ENCODE measurements at regions not wholly inside any gene's neighbourhood (a gene's known extent, or its start where the extent isn't known, plus 50 kb on each side); places are given as distances from the start of the nearest gene placed in this dataset.
A peak's percentile ranks its signal among the peaks of the same experiment; 100 is the strongest.

GRCh38 chr15:39208187-39208586 is 372.7 kb upstream of the THBS1 start:
- Histone ChIP-seq H3K27me3 (ENCODE audit: control insufficient read depth, insufficient read depth, low read length) (no peaks in the 10 kb centered on the region), H3K9ac (ENCODE audit: low read depth, low read length) (no peak overlapping the region), H3K4me2 (ENCODE audit: low read length) (no peak overlapping the region), H3K36me3 (ENCODE audit: insufficient read depth, low read length) (no peaks in the 10 kb centered on the region), H3K9me3 (replicated peaks; ENCODE audit: low read length) (peaks cover 8% of the 10 kb centered on the region), H3K4me1 (ENCODE audit: control insufficient read depth, insufficient read depth, low read length) (peaks cover 23% of the 10 kb centered on the region), H3K4me3 (ENCODE audit: low read length) (no peak overlapping the region)

- H3K36me3 ChIP-seq (ENCODE audit: insufficient read depth, low read length): no peaks in the 10 kb centered on the region
- no peak overlapping the region for H3K4me3 ChIP-seq (ENCODE audit: low read length)
- peaks cover 16% of the 10 kb centered on the region for H3K4me1 ChIP-seq (ENCODE audit: control insufficient read depth, insufficient read depth, low read length)
- no peak overlapping the region for H3K4me2 ChIP-seq (ENCODE audit: low read length)
- H3K9me3 ChIP-seq (replicated peaks; ENCODE audit: low read length): peaks cover 8% of the 10 kb centered on the region
- no peak overlapping the region for H3K9ac ChIP-seq (ENCODE audit: low read depth, low read length)
- no peaks in the 10 kb centered on the region for H3K27me3 ChIP-seq (ENCODE audit: control insufficient read depth, insufficient read depth, low read length)
These were observed 371.2 kb upstream of the THBS1 start for GRCh38 chr15:39209548-39210211.

GRCh38 chr15:39211108-39211979 is 369.5 kb upstream of the THBS1 start:
- Histone ChIP-seq H3K9ac (ENCODE audit: low read depth, low read length) (no peak overlapping the region), H3K4me1 (ENCODE audit: control insufficient read depth, insufficient read depth, low read length) (peaks cover 12% of the 10 kb centered on the region), H3K4me2 (ENCODE audit: low read length) (no peak overlapping the region), H3K27me3 (ENCODE audit: control insufficient read depth, insufficient read depth, low read length) (no peaks in the 10 kb centered on the region), H3K9me3 (replicated peaks; ENCODE audit: low read length) (peaks cover 8% of the 10 kb centered on the region), H3K4me3 (ENCODE audit: low read length) (no peak overlapping the region), H3K36me3 (ENCODE audit: insufficient read depth, low read length) (no peaks in the 10 kb centered on the region)

GRCh38 chr15:39213385-39213840 is 367.5 kb upstream of the THBS1 start:
- H3K9ac ChIP-seq (ENCODE audit: low read depth, low read length): peak overlapping the region; percentile 36
- no peaks in the 10 kb centered on the region for H3K36me3 ChIP-seq (ENCODE audit: insufficient read depth, low read length)
- H3K27me3 ChIP-seq (ENCODE audit: control insufficient read depth, insufficient read depth, low read length): no peaks in the 10 kb centered on the region
- H3K4me2 ChIP-seq (ENCODE audit: low read length): no peak overlapping the region
- H3K9me3 ChIP-seq (replicated peaks; ENCODE audit: low read length): peaks cover 8% of the 10 kb centered on the region
- H3K4me3 ChIP-seq (ENCODE audit: low read length): no peak overlapping the region
- peaks cover 12% of the 10 kb centered on the region for H3K4me1 ChIP-seq (ENCODE audit: control insufficient read depth, insufficient read depth, low read length)

- Histone ChIP-seq H3K36me3 (ENCODE audit: insufficient read depth, low read length) (no peaks in the 10 kb centered on the region), H3K9ac (ENCODE audit: low read depth, low read length) (no peak overlapping the region), H3K9me3 (replicated peaks; ENCODE audit: low read length) (peaks cover 14% of the 10 kb centered on the region), H3K4me1 (ENCODE audit: control insufficient read depth, insufficient read depth, low read length) (peaks cover 12% of the 10 kb centered on the region), H3K4me3 (ENCODE audit: low read length) (no peak overlapping the region), H3K27me3 (ENCODE audit: control insufficient read depth, insufficient read depth, low read length) (no peaks in the 10 kb centered on the region), H3K4me2 (ENCODE audit: low read length) (no peak overlapping the region)
These were observed 365.9 kb upstream of the THBS1 start for GRCh38 chr15:39215015-39215414.

GRCh38 chr15:39216816-39217215 is 364.1 kb upstream of the THBS1 start:
- no peak overlapping the region for H3K4me3 ChIP-seq (ENCODE audit: low read length)
- no peaks in the 10 kb centered on the region for H3K27me3 ChIP-seq (ENCODE audit: control insufficient read depth, insufficient read depth, low read length)
- H3K4me1 ChIP-seq (ENCODE audit: control insufficient read depth, insufficient read depth, low read length): peaks cover 12% of the 10 kb centered on the region
- no peaks in the 10 kb centered on the region for H3K36me3 ChIP-seq (ENCODE audit: insufficient read depth, low read length)
- H3K9ac ChIP-seq (ENCODE audit: low read depth, low read length): no peak overlapping the region
- no peak overlapping the region for H3K4me2 ChIP-seq (ENCODE audit: low read length)
- H3K9me3 ChIP-seq (replicated peaks; ENCODE audit: low read length): peaks cover 8% of the 10 kb centered on the region

GRCh38 chr15:39219608-39220007 is 361.3 kb upstream of the THBS1 start:
- peaks cover 6% of the 10 kb centered on the region for H3K9me3 ChIP-seq (replicated peaks; ENCODE audit: low read length)
- no peaks in the 10 kb centered on the region for H3K36me3 ChIP-seq (ENCODE audit: insufficient read depth, low read length)
- no peak overlapping the region for H3K4me3 ChIP-seq (ENCODE audit: low read length)
- no peak overlapping the region for H3K4me2 ChIP-seq (ENCODE audit: low read length)
- no peaks in the 10 kb centered on the region for H3K4me1 ChIP-seq (ENCODE audit: control insufficient read depth, insufficient read depth, low read length)
- no peaks in the 10 kb centered on the region for H3K27me3 ChIP-seq (ENCODE audit: control insufficient read depth, insufficient read depth, low read length)
- no peak overlapping the region for H3K9ac ChIP-seq (ENCODE audit: low read depth, low read length)

GRCh38 chr15:39226169-39226937 is 354.5 kb upstream of the THBS1 start:
- Histone ChIP-seq H3K36me3 (ENCODE audit: insufficient read depth, low read length) (no peaks in the 10 kb centered on the region), H3K27me3 (ENCODE audit: control insufficient read depth, insufficient read depth, low read length) (no peaks in the 10 kb centered on the region), H3K4me1 (ENCODE audit: control insufficient read depth, insufficient read depth, low read length) (peaks cover 16% of the 10 kb centered on the region), H3K4me3 (ENCODE audit: low read length) (no peak overlapping the region), H3K4me2 (ENCODE audit: low read length) (no peak overlapping the region), H3K9ac (ENCODE audit: low read depth, low read length) (no peak overlapping the region), H3K9me3 (replicated peaks; ENCODE audit: low read length) (no peaks in the 10 kb centered on the region)

- Histone ChIP-seq H3K9me3 (replicated peaks; ENCODE audit: low read length) (no peaks in the 10 kb centered on the region), H3K4me2 (ENCODE audit: low read length) (no peak overlapping the region), H3K4me3 (ENCODE audit: low read length) (no peak overlapping the region), H3K27me3 (ENCODE audit: control insufficient read depth, insufficient read depth, low read length) (no peaks in the 10 kb centered on the region), H3K4me1 (ENCODE audit: control insufficient read depth, insufficient read depth, low read length) (peaks cover 22% of the 10 kb centered on the region), H3K9ac (ENCODE audit: low read depth, low read length) (no peak overlapping the region), H3K36me3 (ENCODE audit: insufficient read depth, low read length) (no peaks in the 10 kb centered on the region)
These were observed 353.9 kb upstream of the THBS1 start for GRCh38 chr15:39227001-39227400.

- H3K4me3 ChIP-seq (ENCODE audit: low read length): no peak overlapping the region
- H3K9me3 ChIP-seq (replicated peaks; ENCODE audit: low read length): no peaks in the 10 kb centered on the region
- H3K4me1 ChIP-seq (ENCODE audit: control insufficient read depth, insufficient read depth, low read length): peaks cover 35% of the 10 kb centered on the region
- H3K4me2 ChIP-seq (ENCODE audit: low read length): no peak overlapping the region
- H3K27me3 ChIP-seq (ENCODE audit: control insufficient read depth, insufficient read depth, low read length): no peaks in the 10 kb centered on the region
- no peaks in the 10 kb centered on the region for H3K36me3 ChIP-seq (ENCODE audit: insufficient read depth, low read length)
- H3K9ac ChIP-seq (ENCODE audit: low read depth, low read length): no peak overlapping the region
These were observed 352.0 kb upstream of the THBS1 start for GRCh38 chr15:39228889-39229288.

- Histone ChIP-seq H3K9ac (ENCODE audit: low read depth, low read length) (peak overlapping the region; percentile 15), H3K27me3 (ENCODE audit: control insufficient read depth, insufficient read depth, low read length) (no peaks in the 10 kb centered on the region)
These were observed 350.5 kb upstream of the THBS1 start for GRCh38 chr15:39230205-39230907.

More at GRCh38 chr15:39230205-39230907, 350.5 kb upstream of the THBS1 start:
- no peaks in the 10 kb centered on the region for H3K36me3 ChIP-seq (ENCODE audit: insufficient read depth, low read length)
- peaks cover 44% of the 10 kb centered on the region for H3K4me1 ChIP-seq (ENCODE audit: control insufficient read depth, insufficient read depth, low read length)
- H3K4me2 ChIP-seq (ENCODE audit: low read length): peak overlapping the region; percentile 22
- no peak overlapping the region for H3K4me3 ChIP-seq (ENCODE audit: low read length)
- H3K9me3 ChIP-seq (replicated peaks; ENCODE audit: low read length): no peaks in the 10 kb centered on the region

Measured in skeletal muscle satellite cell (primary cell).